Right hindlimb (tissue), 1 donor: ENCODE measurements at regions not wholly inside any gene's neighbourhood (a gene's known extent, or its start where the extent isn't known, plus 50 kb on each side); places are given as distances from the start of the nearest gene placed in this dataset.

Experiments used
- DNase-seq: peaks from one replicate; pipeline ENCODE4 v3.0.0-alpha.2; 2018

GRCh38 chr10:4687397-4687796 is 138.6 kb upstream of the AKR1E2 start:
- no peak for DNase-seq

- DNase-seq, result no peak
Measured at GRCh38 chr10:4686644-4686996, 139.4 kb upstream of the AKR1E2 start.

- no peak for DNase-seq
Measured at GRCh38 chr10:4685904-4686643, 139.9 kb upstream of the AKR1E2 start.

GRCh38 chr10:4685491-4685890 is 140.5 kb upstream of the AKR1E2 start:
- DNase-seq, result no peak

- DNase-seq, result no peak
Measured at GRCh38 chr10:4684434-4684833, 141.6 kb upstream of the AKR1E2 start.

GRCh38 chr10:4683838-4684237 is 142.2 kb upstream of the AKR1E2 start:
- no peak for DNase-seq

GRCh38 chr10:4683137-4683536 is 142.9 kb upstream of the AKR1E2 start:
- DNase-seq, result no peak

GRCh38 chr10:4678951-4679671 is 146.9 kb upstream of the AKR1E2 start:
- no peak for DNase-seq

GRCh38 chr10:4678023-4678950 is 147.7 kb upstream of the AKR1E2 start:
- DNase-seq, result no peak

GRCh38 chr10:4677296-4678021 is 148.5 kb upstream of the AKR1E2 start:
- DNase-seq, result no peak

- DNase-seq, result no peak
Measured at GRCh38 chr10:4676566-4676965, 149.4 kb upstream of the AKR1E2 start.

GRCh38 chr10:4675808-4676207 is 150.2 kb upstream of the AKR1E2 start:
- no peak for DNase-seq

GRCh38 chr10:4673279-4674040 is 152.5 kb upstream of the AKR1E2 start:
- DNase-seq, result no peak

- no peak for DNase-seq
Measured at GRCh38 chr10:4672201-4672600, 153.8 kb upstream of the AKR1E2 start.

- DNase-seq, result no peak
Measured at GRCh38 chr10:4671451-4672145, 154.4 kb upstream of the AKR1E2 start.

- no peak for DNase-seq
Measured at GRCh38 chr10:4670737-4671136, 155.3 kb upstream of the AKR1E2 start.

- DNase-seq, result no peak
Measured at GRCh38 chr10:4669585-4669984, 156.4 kb upstream of the AKR1E2 start.

GRCh38 chr10:4663162-4663992 is 162.6 kb upstream of the AKR1E2 start:
- DNase-seq, result peak; percentile 70

- DNase-seq, result no peak
Measured at GRCh38 chr10:4662576-4663161, 163.3 kb upstream of the AKR1E2 start.
